ENCODE measurements at regions not wholly inside any gene's neighbourhood (a gene's known extent, or its start where the extent isn't known, plus 50 kb on each side); places are given as distances from the start of the nearest gene placed in this dataset.

- TF ChIP-seq, protein P1, sequence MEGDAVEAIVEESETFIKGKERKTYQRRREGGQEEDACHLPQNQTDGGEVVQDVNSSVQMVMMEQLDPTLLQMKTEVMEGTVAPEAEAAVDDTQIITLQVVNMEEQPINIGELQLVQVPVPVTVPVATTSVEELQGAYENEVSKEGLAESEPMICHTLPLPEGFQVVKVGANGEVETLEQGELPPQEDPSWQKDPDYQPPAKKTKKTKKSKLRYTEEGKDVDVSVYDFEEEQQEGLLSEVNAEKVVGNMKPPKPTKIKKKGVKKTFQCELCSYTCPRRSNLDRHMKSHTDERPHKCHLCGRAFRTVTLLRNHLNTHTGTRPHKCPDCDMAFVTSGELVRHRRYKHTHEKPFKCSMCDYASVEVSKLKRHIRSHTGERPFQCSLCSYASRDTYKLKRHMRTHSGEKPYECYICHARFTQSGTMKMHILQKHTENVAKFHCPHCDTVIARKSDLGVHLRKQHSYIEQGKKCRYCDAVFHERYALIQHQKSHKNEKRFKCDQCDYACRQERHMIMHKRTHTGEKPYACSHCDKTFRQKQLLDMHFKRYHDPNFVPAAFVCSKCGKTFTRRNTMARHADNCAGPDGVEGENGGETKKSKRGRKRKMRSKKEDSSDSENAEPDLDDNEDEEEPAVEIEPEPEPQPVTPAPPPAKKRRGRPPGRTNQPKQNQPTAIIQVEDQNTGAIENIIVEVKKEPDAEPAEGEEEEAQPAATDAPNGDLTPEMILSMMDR (IDR thresholded peaks at IDR 0.05; ENCODE audit: borderline replicate concordance, insufficient read depth, low read depth, low read length) = no peak
These were observed 479.7 kb upstream of the TBX3 start for GRCh38 chr12:115163710-115164109.

GRCh38 chr12:115160271-115161128 lies 476.5 kb upstream of the TBX3 start:
- TF ChIP-seq, protein P1 (IDR thresholded peaks at IDR 0.05; ENCODE audit: borderline replicate concordance, insufficient read depth, low read depth, low read length) = no peak
- H3K4me3 ChIP-seq (ENCODE audit: low read depth, low read length) = no peak overlapping the region

More at GRCh38 chr12:115163710-115164109, 479.7 kb upstream of the TBX3 start:
- no peak overlapping the region for H3K4me3 ChIP-seq (ENCODE audit: low read depth, low read length)

DNA sequence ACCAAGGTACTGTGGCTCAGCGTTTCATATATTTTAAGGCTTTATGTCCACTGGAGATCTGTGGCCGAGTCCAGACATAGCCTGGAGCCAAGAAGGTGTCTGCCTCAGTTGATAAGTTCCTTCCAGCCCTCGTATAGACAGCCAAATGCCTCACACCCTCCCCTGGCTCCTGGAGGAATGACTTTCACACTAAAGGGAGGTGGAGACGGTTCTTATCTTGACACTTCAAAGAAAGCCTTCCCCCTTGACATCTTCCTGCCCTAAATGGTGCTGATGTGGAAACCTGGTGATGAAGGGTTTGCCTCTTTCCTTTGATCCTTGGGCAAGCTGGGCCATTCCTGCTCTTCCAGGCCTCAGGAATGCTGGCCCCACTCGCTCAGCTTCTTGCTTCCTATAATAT lies 474.8 kb upstream of the TBX3 start:
- TF ChIP-seq, protein P1 (IDR thresholded peaks at IDR 0.05; ENCODE audit: borderline replicate concordance, insufficient read depth, low read depth, low read length) = no peak

GRCh38 chr12:115155665-115156645 lies 472.0 kb upstream of the TBX3 start:
- TF ChIP-seq, protein P1 (IDR thresholded peaks at IDR 0.05; ENCODE audit: borderline replicate concordance, insufficient read depth, low read depth, low read length) = no peak
- H3K4me3 ChIP-seq (ENCODE audit: low read depth, low read length) = no peak overlapping the region

More for the DNA sequence above, 474.8 kb upstream of the TBX3 start:
- no peak overlapping the region for H3K4me3 ChIP-seq (ENCODE audit: low read depth, low read length)

DNA sequence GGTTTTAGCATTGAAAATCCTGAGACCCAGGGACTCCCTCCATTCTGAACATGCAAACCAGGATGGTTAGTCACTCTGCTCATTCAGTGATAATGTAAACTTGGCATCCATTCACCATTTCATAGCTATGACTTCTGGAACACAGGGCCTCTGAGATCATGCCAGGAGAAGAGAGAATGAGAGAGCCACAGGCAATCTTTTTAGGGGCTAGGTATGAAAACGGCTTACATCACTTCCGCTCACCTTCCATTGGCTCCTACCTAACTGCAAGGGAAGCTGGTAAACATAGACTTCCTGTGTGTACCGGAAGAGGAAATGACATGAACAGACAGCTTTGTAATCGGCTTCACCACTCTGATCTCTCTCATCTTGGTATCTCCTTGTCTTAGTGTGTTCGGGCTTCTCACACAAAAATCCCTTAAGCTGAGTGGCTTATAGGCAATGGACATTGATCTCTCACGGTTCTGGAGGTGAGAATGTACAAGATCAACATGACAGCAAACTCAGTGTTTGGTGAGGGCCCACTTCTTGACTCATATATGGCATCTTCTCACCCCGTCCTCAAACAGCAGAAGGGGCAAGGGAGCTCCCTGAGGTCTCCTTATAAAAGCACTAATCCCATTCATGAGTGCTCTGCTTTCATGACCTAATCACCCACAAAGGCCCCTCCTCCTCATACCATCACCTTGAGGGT lies 465.9 kb upstream of the TBX3 start:
- no peak overlapping the region for H3K4me3 ChIP-seq (ENCODE audit: low read depth, low read length)

DNA sequence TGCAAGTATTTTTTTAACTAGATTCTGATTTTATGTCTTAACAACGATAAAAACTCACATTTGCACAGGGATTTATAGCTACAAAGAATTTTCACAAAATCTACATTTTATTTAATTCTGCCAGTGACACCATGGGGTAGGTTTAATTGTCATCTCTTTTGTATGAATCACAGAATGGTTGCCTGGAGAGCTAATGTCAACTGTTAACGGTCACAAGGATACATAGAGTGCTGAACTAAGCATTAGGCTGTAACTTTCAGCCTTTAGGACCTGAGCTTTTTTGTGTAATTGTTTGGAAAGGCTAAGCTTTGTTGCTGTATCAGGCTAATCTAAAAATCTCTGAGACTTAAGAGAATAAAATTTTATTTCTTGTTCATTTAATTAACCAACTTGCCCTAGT lies 465.3 kb upstream of the TBX3 start:
- H3K4me3 ChIP-seq (ENCODE audit: low read depth, low read length) = no peak overlapping the region
- TF ChIP-seq, protein P1 (IDR thresholded peaks at IDR 0.05; ENCODE audit: borderline replicate concordance, insufficient read depth, low read depth, low read length) = no peak

More for the DNA sequence above, 465.9 kb upstream of the TBX3 start:
- TF ChIP-seq, protein P1 (IDR thresholded peaks at IDR 0.05; ENCODE audit: borderline replicate concordance, insufficient read depth, low read depth, low read length) = no peak

Measured in GM12875 (cell line).